ENCODE measurements at regions not wholly inside any gene's neighbourhood (a gene's known extent, or its start where the extent isn't known, plus 50 kb on each side); places are given as distances from the start of the nearest gene placed in this dataset.
"Not testable (repeated sequence)": the region's sequence is repeated elsewhere in the genome, so short reads cannot be mapped to it uniquely, and the experiment has no call there.

- Mint-ChIP-seq H3K36me3 (ENCODE audit: low read depth) (no peaks in the 10 kb centered on the region), H3K9me3 (peaks cover 18% of the 10 kb centered on the region), H3K4me1 (ENCODE audit: low read depth) (no peaks in the 10 kb centered on the region), H3K27me3 (no peaks in the 10 kb centered on the region), H3K4me3 (no peak overlapping the region), H3K27ac (no peak overlapping the region)
- intact Hi-C loops (cut with micrococcal nuclease): no loop called here
These were observed 341.6 kb upstream of the LRP1B start for GRCh38 chr2:142472382-142472781.

- Mint-ChIP-seq H3K4me1 (ENCODE audit: low read depth) (no peaks in the 10 kb centered on the region), H3K27me3 (no peaks in the 10 kb centered on the region), H3K4me3 (no peak overlapping the region), H3K27ac (no peak overlapping the region), H3K9me3 (peaks cover 7% of the 10 kb centered on the region), H3K36me3 (ENCODE audit: low read depth) (no peaks in the 10 kb centered on the region)
- intact Hi-C loops (cut with micrococcal nuclease): no loop called here
These were observed 336.5 kb upstream of the LRP1B start for GRCh38 chr2:142467321-142467720.

- H3K9me3 Mint-ChIP-seq: no peaks in the 10 kb centered on the region
- no peaks in the 10 kb centered on the region for H3K27me3 Mint-ChIP-seq
- H3K4me1 Mint-ChIP-seq (ENCODE audit: low read depth): no peaks in the 10 kb centered on the region
- intact Hi-C loops (cut with micrococcal nuclease): no loop called here
- H3K36me3 Mint-ChIP-seq (ENCODE audit: low read depth): no peaks in the 10 kb centered on the region
- no peak overlapping the region for H3K4me3 Mint-ChIP-seq
- H3K27ac Mint-ChIP-seq: no peak overlapping the region
These were observed 332.2 kb upstream of the LRP1B start for GRCh38 chr2:142463047-142463446.

GRCh38 chr2:142462306-142462705 is 331.5 kb upstream of the LRP1B start:
- Mint-ChIP-seq H3K9me3 (no peaks in the 10 kb centered on the region), H3K27me3 (no peaks in the 10 kb centered on the region), H3K4me1 (ENCODE audit: low read depth) (no peaks in the 10 kb centered on the region), H3K36me3 (ENCODE audit: low read depth) (no peaks in the 10 kb centered on the region), H3K27ac (no peak overlapping the region), H3K4me3 (no peak overlapping the region)
- intact Hi-C loops (cut with micrococcal nuclease): no loop called here

GRCh38 chr2:142445551-142446072 is 314.8 kb upstream of the LRP1B start:
- Mint-ChIP-seq H3K9me3 (no peaks in the 10 kb centered on the region), H3K4me3 (no peak overlapping the region), H3K27ac (no peak overlapping the region), H3K4me1 (ENCODE audit: low read depth) (no peaks in the 10 kb centered on the region), H3K27me3 (no peaks in the 10 kb centered on the region), H3K36me3 (ENCODE audit: low read depth) (no peaks in the 10 kb centered on the region)
- intact Hi-C loops (cut with micrococcal nuclease): no loop called here

GRCh38 chr2:142445023-142445422 is 314.2 kb upstream of the LRP1B start:
- Mint-ChIP-seq H3K4me1 (ENCODE audit: low read depth) (no peaks in the 10 kb centered on the region), H3K4me3 (no peak overlapping the region), H3K27me3 (no peaks in the 10 kb centered on the region), H3K27ac (no peak overlapping the region), H3K36me3 (ENCODE audit: low read depth) (no peaks in the 10 kb centered on the region), H3K9me3 (no peaks in the 10 kb centered on the region)
- intact Hi-C loops (cut with micrococcal nuclease): no loop called here

GRCh38 chr2:142435847-142436246 is 305.0 kb upstream of the LRP1B start:
- Mint-ChIP-seq H3K4me3 (no peak overlapping the region), H3K9me3 (no peaks in the 10 kb centered on the region), H3K4me1 (ENCODE audit: low read depth) (no peaks in the 10 kb centered on the region), H3K36me3 (ENCODE audit: low read depth) (no peaks in the 10 kb centered on the region), H3K27me3 (no peaks in the 10 kb centered on the region), H3K27ac (no peak overlapping the region)
- intact Hi-C loops (cut with micrococcal nuclease): no loop called here

GRCh38 chr2:142426064-142426463 is 295.2 kb upstream of the LRP1B start:
- Mint-ChIP-seq H3K4me3 (no peak overlapping the region), H3K36me3 (ENCODE audit: low read depth) (no peaks in the 10 kb centered on the region), H3K27ac (no peak overlapping the region), H3K9me3 (no peaks in the 10 kb centered on the region), H3K4me1 (ENCODE audit: low read depth) (no peaks in the 10 kb centered on the region), H3K27me3 (no peaks in the 10 kb centered on the region)
- intact Hi-C loops (cut with micrococcal nuclease): no loop called here

- no peaks in the 10 kb centered on the region for H3K4me1 Mint-ChIP-seq (ENCODE audit: low read depth)
- no peaks in the 10 kb centered on the region for H3K9me3 Mint-ChIP-seq
- intact Hi-C loops (cut with micrococcal nuclease): no loop called here
- H3K27me3 Mint-ChIP-seq: no peaks in the 10 kb centered on the region
- H3K36me3 Mint-ChIP-seq (ENCODE audit: low read depth): no peaks in the 10 kb centered on the region
- no peak overlapping the region for H3K4me3 Mint-ChIP-seq
- H3K27ac Mint-ChIP-seq: no peak overlapping the region
These were observed 294.7 kb upstream of the LRP1B start for GRCh38 chr2:142425551-142425950.

- H3K4me3 Mint-ChIP-seq: no peak overlapping the region
- intact Hi-C loops (cut with micrococcal nuclease): loop anchor here (5.0 kb wide), 1 partner anchor 424 kb away; no protein-coding TSS in a partner anchor
- H3K27me3 Mint-ChIP-seq: no peaks in the 10 kb centered on the region
- H3K36me3 Mint-ChIP-seq (ENCODE audit: low read depth): no peaks in the 10 kb centered on the region
- H3K27ac Mint-ChIP-seq: no peak overlapping the region
- H3K4me1 Mint-ChIP-seq (ENCODE audit: low read depth): no peaks in the 10 kb centered on the region
- H3K9me3 Mint-ChIP-seq: no peaks in the 10 kb centered on the region
These were observed 292.8 kb upstream of the LRP1B start for GRCh38 chr2:142423603-142424002.

GRCh38 chr2:142422769-142423168 is 292.0 kb upstream of the LRP1B start:
- Mint-ChIP-seq H3K36me3 (ENCODE audit: low read depth) (no peaks in the 10 kb centered on the region), H3K27ac (no peak overlapping the region), H3K27me3 (no peaks in the 10 kb centered on the region), H3K4me1 (ENCODE audit: low read depth) (no peaks in the 10 kb centered on the region), H3K9me3 (no peaks in the 10 kb centered on the region), H3K4me3 (no peak overlapping the region)
- intact Hi-C loops (cut with micrococcal nuclease): loop anchor here (5.0 kb wide), 1 partner anchor 425 kb away; no protein-coding TSS in a partner anchor

GRCh38 chr2:142422041-142422440 is 291.2 kb upstream of the LRP1B start:
- intact Hi-C loops (cut with micrococcal nuclease): loop anchor here (5.0 kb wide), 1 partner anchor 425 kb away; no protein-coding TSS in a partner anchor
- Mint-ChIP-seq H3K4me1 (ENCODE audit: low read depth) (no peaks in the 10 kb centered on the region), H3K36me3 (ENCODE audit: low read depth) (no peaks in the 10 kb centered on the region), H3K4me3 (no peak overlapping the region), H3K27ac (no peak overlapping the region), H3K9me3 (no peaks in the 10 kb centered on the region), H3K27me3 (no peaks in the 10 kb centered on the region)

- not testable (repeated sequence) for H3K4me1 Mint-ChIP-seq (ENCODE audit: low read depth); H3K36me3 Mint-ChIP-seq (ENCODE audit: low read depth)
These were observed 287.9 kb upstream of the LRP1B start for GRCh38 chr2:142418699-142419098.

GRCh38 chr2:142416996-142417395 is 286.2 kb upstream of the LRP1B start:
- H3K4me1 Mint-ChIP-seq (ENCODE audit: low read depth): no peaks in the 10 kb centered on the region
- H3K27ac Mint-ChIP-seq: no peak overlapping the region
- intact Hi-C loops (cut with micrococcal nuclease): no loop called here
- H3K9me3 Mint-ChIP-seq: no peaks in the 10 kb centered on the region
- no peaks in the 10 kb centered on the region for H3K36me3 Mint-ChIP-seq (ENCODE audit: low read depth)
- no peaks in the 10 kb centered on the region for H3K27me3 Mint-ChIP-seq
- no peak overlapping the region for H3K4me3 Mint-ChIP-seq

More at GRCh38 chr2:142418699-142419098, 287.9 kb upstream of the LRP1B start:
- H3K9me3 Mint-ChIP-seq; intact Hi-C loops (cut with micrococcal nuclease); H3K27ac Mint-ChIP-seq; H3K27me3 Mint-ChIP-seq; H3K4me3 Mint-ChIP-seq: not testable (repeated sequence)

- intact Hi-C loops (cut with micrococcal nuclease): no loop called here
- Mint-ChIP-seq H3K4me3 (no peak overlapping the region), H3K27ac (no peak overlapping the region), H3K36me3 (ENCODE audit: low read depth) (no peaks in the 10 kb centered on the region), H3K27me3 (no peaks in the 10 kb centered on the region), H3K9me3 (no peaks in the 10 kb centered on the region), H3K4me1 (ENCODE audit: low read depth) (no peaks in the 10 kb centered on the region)
These were observed 284.6 kb upstream of the LRP1B start for GRCh38 chr2:142415461-142415860.
